ENCODE measurements at regions not wholly inside any gene's neighbourhood (a gene's known extent, or its start where the extent isn't known, plus 50 kb on each side); places are given as distances from the start of the nearest gene placed in this dataset.

- H3K27me3 Mint-ChIP-seq (ENCODE audit: low read depth): 0 out of 2 replicates have a peak, but pooled peaks cover 4% of the 10 kb centered on the region
- ATAC-seq (no peak), DNase-seq (ENCODE audit: low spot score) (no peak)
- ChIA-PET CTCF (interaction anchor here (1.8 kb wide), 1 partner anchor 207 kb away, joined by 5 read pairs; no protein-coding TSS in a partner anchor), POLR2A (no interaction called here)
- no peaks in the 10 kb centered on the region for H3K36me3 Mint-ChIP-seq
- H3K4me1 Mint-ChIP-seq: peaks cover 26% of the 10 kb centered on the region
- H3K9me3 Mint-ChIP-seq: no peaks in the 10 kb centered on the region
- H3K27ac Mint-ChIP-seq: no peak overlapping the region
- no peak overlapping the region for H3K4me3 Mint-ChIP-seq
- TF ChIP-seq HMGXB4 (CRISPR knock-in tag; IDR thresholded peaks at IDR 0.05) (no peak), AFF4 (CRISPR knock-in tag; IDR thresholded peaks at IDR 0.05; ENCODE audit: borderline replicate concordance) (no peak), TP53 (CRISPR knock-in tag; IDR thresholded peaks at IDR 0.05) (no peak), STAT6 (CRISPR knock-in tag; conservative IDR thresholded peaks at IDR 0.05; ENCODE audit: low read depth) (no peak), ZNF121 (CRISPR knock-in tag; IDR thresholded peaks at IDR 0.05) (no peak), ZNF423 (CRISPR knock-in tag; IDR thresholded peaks at IDR 0.05) (no peak)
Measured at GRCh38 chr1:214124915-214125314, 137.1 kb downstream of the PROX1 start.

GRCh38 chr1:214125819-214126218 is 138.0 kb downstream of the PROX1 start:
- Mint-ChIP-seq H3K36me3 (no peaks in the 10 kb centered on the region), H3K4me1 (peaks cover 23% of the 10 kb centered on the region), H3K27ac (no peak overlapping the region), H3K27me3 (ENCODE audit: low read depth) (0 out of 2 replicates have a peak, but pooled peaks cover 4% of the 10 kb centered on the region), H3K9me3 (no peaks in the 10 kb centered on the region), H3K4me3 (no peak overlapping the region)
- CTCF ChIA-PET: interaction anchor here (0.6 to 1.8 kb wide), 2 partner anchors 138 to 206 kb away, joined by 4 to 5 read pairs; partner anchors contain the start of gene PROX1
- ATAC-seq: no peak
- DNase-seq (ENCODE audit: low spot score): no peak
- POLR2A ChIA-PET: no interaction called here
- TF ChIP-seq NR2C2 (CRISPR knock-in tag; IDR thresholded peaks at IDR 0.05): no peak
- TF ChIP-seq JUN (CRISPR knock-in tag; IDR thresholded peaks at IDR 0.05): no peak
- TF ChIP-seq HMGA2 (CRISPR knock-in tag; IDR thresholded peaks at IDR 0.05): no peak
- TF ChIP-seq ZNF263 (CRISPR knock-in tag; IDR thresholded peaks at IDR 0.05; ENCODE audit: low read depth): no peak
- TF ChIP-seq AFF4 (CRISPR knock-in tag; IDR thresholded peaks at IDR 0.05; ENCODE audit: borderline replicate concordance): no peak
- TF ChIP-seq EMX1 (CRISPR knock-in tag; IDR thresholded peaks at IDR 0.05): no peak
- TF ChIP-seq E2F5 (CRISPR knock-in tag; IDR thresholded peaks at IDR 0.05): no peak
- no peak for TF ChIP-seq ZNF425 (CRISPR knock-in tag; conservative IDR thresholded peaks at IDR 0.05)
- TF ChIP-seq AR (CRISPR knock-in tag; IDR thresholded peaks at IDR 0.05): no peak
- no peak for TF ChIP-seq TEAD4 (CRISPR knock-in tag; IDR thresholded peaks at IDR 0.05)
- TF ChIP-seq PRRX2 (CRISPR knock-in tag; IDR thresholded peaks at IDR 0.05): no peak
- no peak for TF ChIP-seq ZNF138 (CRISPR knock-in tag; conservative IDR thresholded peaks at IDR 0.05)

All from WTC11 (cell line).